CD14-positive monocyte (primary cell): ENCODE measurements at regions not wholly inside any gene's neighbourhood (a gene's known extent, or its start where the extent isn't known, plus 50 kb on each side); places are given as distances from the start of the nearest gene placed in this dataset.

Experiments
- DNase-seq, 3 donors: peaks; one replicate each; pipeline ENCODE4 v3.0.0-alpha.2; 2011 to 2022
- H2AFZ ChIP-seq: 2 replicates; pipeline ENCODE4 v1.6.0; 2012; ENCODE audit warnings: mild to moderate bottlenecking, low read depth, low read length, inconsistent platforms; ENCODE audit not compliant: insufficient read depth, poor library complexity, severe bottlenecking
- H3K27ac ChIP-seq, 2 donors: 1 replicate in 1 of 2; 2 replicates in 1 of 2; pipeline ENCODE4 v1.5.1; 2012 to 2013; ENCODE audit warnings: low read length in 2 of 2, control low read depth in 1 of 2, inconsistent platforms in 1 of 2, low read depth in 1 of 2, mild to moderate bottlenecking in 1 of 2
- H3K27me3 ChIP-seq, 2 donors: one replicate each; pipeline versions ENCODE4 v1.6.0 to v1.6.1; 2011 to 2013; ENCODE audit warnings: low read length in 2 of 2; ENCODE audit not compliant: control insufficient read depth in 2 of 2, insufficient read depth in 2 of 2
- H3K36me3 ChIP-seq, 2 donors: replicated peaks in 1 of 2; 1 replicate in 1 of 2; 2 replicates in 1 of 2; pipeline versions ENCODE4 v1.5.1 to v1.6.1; 2012 to 2013; ENCODE audit warnings: low read length in 2 of 2, control low read depth in 1 of 2, inconsistent platforms in 1 of 2, mild to moderate bottlenecking in 1 of 2; ENCODE audit not compliant: insufficient read depth in 2 of 2, control insufficient read depth in 1 of 2
- H3K4me1 ChIP-seq, 2 donors: 1 replicate in 1 of 2; 2 replicates in 1 of 2; pipeline versions ENCODE4 v1.5.1 to v1.6.1; 2012 to 2013; ENCODE audit warnings: low read length in 2 of 2, control low read depth in 1 of 2, inconsistent platforms in 1 of 2, mild to moderate bottlenecking in 1 of 2, moderate library complexity in 1 of 2; ENCODE audit not compliant: insufficient read depth in 2 of 2, control insufficient read depth in 1 of 2
- H3K4me2 ChIP-seq: replicated peaks from 2 replicates; pipeline ENCODE3; 2012; ENCODE audit warnings: low read length, moderate library complexity, mild to moderate bottlenecking; ENCODE audit not compliant: poor library complexity, severe bottlenecking; ENCODE audit errors: extremely low read depth
- H3K4me3 ChIP-seq, 3 experiments: fragments of 200-600 bp in 1 of 3; sonication (generic) in 1 of 3; replicated peaks in 1 of 3; 1 replicate in 2 of 3; 2 replicates in 1 of 3; pipeline ENCODE4 v1.5.1; 2011 to 2013; ENCODE audit warnings: low read length in 3 of 3, mild to moderate bottlenecking in 3 of 3, control low read depth in 2 of 3, low read depth in 2 of 3, inconsistent platforms in 1 of 3, moderate library complexity in 1 of 3
- H3K79me2 ChIP-seq: 2 replicates; pipeline ENCODE4 v1.6.0; 2012; ENCODE audit warnings: mild to moderate bottlenecking, control low read depth, inconsistent platforms, low read length, moderate library complexity; ENCODE audit not compliant: insufficient read depth
- H3K9ac ChIP-seq: 2 replicates; pipeline ENCODE4 v1.6.0; 2017; ENCODE audit warnings: low read length, mild to moderate bottlenecking; ENCODE audit not compliant: insufficient read depth, poor library complexity, severe bottlenecking
- H3K9me3 ChIP-seq, 2 donors: replicated peaks in 1 of 2; 1 replicate in 1 of 2; 2 replicates in 1 of 2; pipeline versions ENCODE4 v1.5.1 to v1.6.1; 2012 to 2013; ENCODE audit warnings: low read length in 2 of 2, control low read depth in 1 of 2; ENCODE audit not compliant: control insufficient read depth in 1 of 2, insufficient read depth in 1 of 2
- H4K20me1 ChIP-seq: 2 replicates; pipeline ENCODE4 v1.6.0; 2012; ENCODE audit warnings: mild to moderate bottlenecking, low read length, control low read depth, moderate library complexity; ENCODE audit not compliant: insufficient read depth
- H3K27ac Mint-ChIP-seq, 7 donors: one replicate each; pipeline ENCODE4 v1.8.0; 2020; ENCODE audit warnings: mild to moderate bottlenecking in 7 of 7, mixed read lengths in 7 of 7, moderate library complexity in 6 of 7, inconsistent platforms in 2 of 7
- H3K27me3 Mint-ChIP-seq, 3 donors: one replicate each; pipeline ENCODE4 v1.8.0; 2021 to 2022; ENCODE audit warnings: low read depth in 3 of 3, mild to moderate bottlenecking in 3 of 3, mixed read lengths in 3 of 3, moderate library complexity in 3 of 3, inconsistent platforms in 1 of 3
- H3K36me3 Mint-ChIP-seq, 2 donors: one replicate each; pipeline ENCODE4 v1.8.0; 2020; ENCODE audit warnings: mixed read lengths in 2 of 2, inconsistent platforms in 1 of 2, mild to moderate bottlenecking in 1 of 2
- H3K4me1 Mint-ChIP-seq: one replicate; pipeline ENCODE4 v1.8.0; 2020; ENCODE audit warnings: mild to moderate bottlenecking, mixed read lengths
- H3K4me3 Mint-ChIP-seq, 2 donors: one replicate each; pipeline ENCODE4 v1.8.0; 2020; ENCODE audit warnings: mild to moderate bottlenecking in 2 of 2, mixed read lengths in 2 of 2, moderate library complexity in 1 of 2
- H3K9me3 Mint-ChIP-seq, 7 donors: one replicate each; pipeline ENCODE4 v1.8.0; 2020 to 2022; ENCODE audit warnings: mixed read lengths in 7 of 7, mild to moderate bottlenecking in 6 of 7, moderate library complexity in 6 of 7, inconsistent platforms in 2 of 7
- WGBS: methylation state at CpG from one replicate; pipeline ENCODE4 v1.1.5; 2013; ENCODE audit warnings: missing lambda C conversion rate; ENCODE audit not compliant: insufficient coverage; 5-methylcytosine and 5-hydroxymethylcytosine counted together
- intact Hi-C, 2 donors: fragments of 100-400 bp; cut with micrococcal nuclease; formaldehyde crosslinking; loops; one replicate each; pipeline versions ENCODE4 v1.15.0 to v1.15.1; 2023
- TF ChIP-seq, protein P1 (sequence below): fragments of 200-600 bp; IDR thresholded peaks from one replicate; pipeline ENCODE4 v1.8.0; 2022; ENCODE audit warnings: antibody characterized with exemption, mild to moderate bottlenecking

DNA sequence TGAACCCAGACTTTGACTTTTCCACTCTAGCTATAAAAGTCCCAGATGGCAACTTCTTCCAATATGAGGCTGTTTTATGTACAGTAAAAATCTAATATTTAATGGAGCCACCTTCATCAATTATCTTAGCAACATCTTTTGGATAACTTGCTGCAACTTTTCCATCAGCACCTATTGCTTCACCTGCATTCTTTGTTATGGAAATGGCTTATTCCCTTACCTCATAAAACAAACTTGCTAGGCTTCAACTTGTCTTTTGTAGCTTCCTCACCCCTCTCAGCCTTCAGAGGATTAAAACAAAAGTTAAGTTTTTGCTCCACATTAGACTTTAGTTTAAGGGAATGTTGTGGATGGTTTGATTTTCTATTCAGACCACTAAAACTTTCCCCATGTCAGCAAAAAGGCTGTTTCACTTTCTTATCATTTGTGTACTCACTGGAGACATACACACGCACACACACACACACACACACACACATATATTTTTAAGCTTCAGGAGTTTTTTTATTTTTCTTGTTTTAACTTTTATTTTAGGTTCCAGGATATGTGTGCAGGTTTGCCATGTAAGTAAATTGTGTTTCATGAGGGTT is 1296.1 kb upstream of the PABPC4L start:
- Histone ChIP-seq H3K9ac (no peak overlapping the region), H3K4me3 (no peak overlapping the region), H4K20me1 (no peaks in the 10 kb centered on the region), H3K27me3 (no peaks in the 10 kb centered on the region), H3K27ac (no peak overlapping the region), H3K9me3 (no peaks in the 10 kb centered on the region), H3K79me2 (no peaks in the 10 kb centered on the region), H3K4me2 (no peak overlapping the region), H2AFZ (no peak overlapping the region), H3K4me1 (no peaks in the 10 kb centered on the region), H3K36me3 (no peaks in the 10 kb centered on the region)
- no CpG with 5 or more reads among the region's 1 CpG for WGBS
- Mint-ChIP-seq H3K36me3 (no peaks in the 10 kb centered on the region), H3K4me3 (no peak overlapping the region), H3K4me1 (no peaks in the 10 kb centered on the region), H3K27ac (no peak overlapping the region), H3K27me3 (no peaks in the 10 kb centered on the region), H3K9me3 (peaks cover 0 to 3% (median 0%) of the 10 kb centered on the region in 7 donors)
- no peak for DNase-seq
- TF ChIP-seq, protein P1, sequence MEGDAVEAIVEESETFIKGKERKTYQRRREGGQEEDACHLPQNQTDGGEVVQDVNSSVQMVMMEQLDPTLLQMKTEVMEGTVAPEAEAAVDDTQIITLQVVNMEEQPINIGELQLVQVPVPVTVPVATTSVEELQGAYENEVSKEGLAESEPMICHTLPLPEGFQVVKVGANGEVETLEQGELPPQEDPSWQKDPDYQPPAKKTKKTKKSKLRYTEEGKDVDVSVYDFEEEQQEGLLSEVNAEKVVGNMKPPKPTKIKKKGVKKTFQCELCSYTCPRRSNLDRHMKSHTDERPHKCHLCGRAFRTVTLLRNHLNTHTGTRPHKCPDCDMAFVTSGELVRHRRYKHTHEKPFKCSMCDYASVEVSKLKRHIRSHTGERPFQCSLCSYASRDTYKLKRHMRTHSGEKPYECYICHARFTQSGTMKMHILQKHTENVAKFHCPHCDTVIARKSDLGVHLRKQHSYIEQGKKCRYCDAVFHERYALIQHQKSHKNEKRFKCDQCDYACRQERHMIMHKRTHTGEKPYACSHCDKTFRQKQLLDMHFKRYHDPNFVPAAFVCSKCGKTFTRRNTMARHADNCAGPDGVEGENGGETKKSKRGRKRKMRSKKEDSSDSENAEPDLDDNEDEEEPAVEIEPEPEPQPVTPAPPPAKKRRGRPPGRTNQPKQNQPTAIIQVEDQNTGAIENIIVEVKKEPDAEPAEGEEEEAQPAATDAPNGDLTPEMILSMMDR: no peak
- intact Hi-C loops: no loop called here

GRCh38 chr4:135492439-135492838 is 1290.8 kb upstream of the PABPC4L start:
- no peak overlapping the region for H3K4me3 ChIP-seq
- peaks cover 0 to 7% (median 0%) of the 10 kb centered on the region in 7 donors for H3K9me3 Mint-ChIP-seq
- no peaks in the 10 kb centered on the region for H3K4me1 ChIP-seq
- no peaks in the 10 kb centered on the region for H3K79me2 ChIP-seq
- H3K9me3 ChIP-seq: no peaks in the 10 kb centered on the region
- DNase-seq: no peak
- no peaks in the 10 kb centered on the region for H3K4me1 Mint-ChIP-seq
- no peaks in the 10 kb centered on the region for H4K20me1 ChIP-seq
- no peak overlapping the region for H3K9ac ChIP-seq
- no peak overlapping the region for H3K4me2 ChIP-seq
- intact Hi-C loops: no loop called here
- no peaks in the 10 kb centered on the region for H3K36me3 ChIP-seq
- no peak overlapping the region for H3K4me3 Mint-ChIP-seq
- no peak overlapping the region for H2AFZ ChIP-seq
- H3K27ac ChIP-seq: no peak overlapping the region
- H3K36me3 Mint-ChIP-seq: no peaks in the 10 kb centered on the region
- H3K27me3 ChIP-seq: no peaks in the 10 kb centered on the region
- no CpG with 5 or more reads among the region's 2 CpGs for WGBS
- H3K27me3 Mint-ChIP-seq: no peaks in the 10 kb centered on the region
- TF ChIP-seq, protein P1: no peak
- no peak overlapping the region for H3K27ac Mint-ChIP-seq
